HUES64 (cell line): ENCODE measurements at regions not wholly inside any gene's neighbourhood (a gene's known extent, or its start where the extent isn't known, plus 50 kb on each side); places are given as distances from the start of the nearest gene placed in this dataset.

Experiments used
- H3K27ac ChIP-seq: 2 replicates; pipeline ENCODE4 v1.7.0; 2013; ENCODE audit warnings: low read depth, low read length, inconsistent platforms
- H3K27me3 ChIP-seq: 2 replicates; pipeline ENCODE4 v1.6.1; 2013; ENCODE audit warnings: mild to moderate bottlenecking, low read length; ENCODE audit not compliant: insufficient read depth
- H3K36me3 ChIP-seq: 2 replicates; pipeline ENCODE4 v1.6.1; 2013; ENCODE audit warnings: mild to moderate bottlenecking, low read length; ENCODE audit not compliant: insufficient read depth
- H3K4me1 ChIP-seq: 2 replicates; pipeline ENCODE4 v1.6.1; 2013; ENCODE audit warnings: mild to moderate bottlenecking, low read length, moderate library complexity; ENCODE audit not compliant: insufficient read depth
- H3K4me3 ChIP-seq: 2 replicates; pipeline ENCODE4 v1.5.1; 2013; ENCODE audit warnings: mild to moderate bottlenecking, low read length, moderate library complexity
- H3K9ac ChIP-seq: 2 replicates; pipeline ENCODE4 v1.6.1; 2013; ENCODE audit warnings: mild to moderate bottlenecking, low read depth, low read length
- H3K9me3 ChIP-seq: 2 replicates; pipeline ENCODE4 v1.6.1; 2013; ENCODE audit warnings: low read depth, low read length; ENCODE audit not compliant: insufficient read depth
- WGBS: fragments of 150-250, 120-280 bp; methylation state at CpG from one replicate; pipeline ENCODE4 v1.1.7; 2013; ENCODE audit warnings: missing lambda C conversion rate; 5-methylcytosine and 5-hydroxymethylcytosine counted together

- Histone ChIP-seq H3K9ac (no peak overlapping the region), H3K27me3 (no peaks in the 10 kb centered on the region), H3K36me3 (no peaks in the 10 kb centered on the region), H3K4me3 (no peak overlapping the region), H3K4me1 (no peaks in the 10 kb centered on the region), H3K9me3 (no peaks in the 10 kb centered on the region), H3K27ac (no peak overlapping the region)
- WGBS = 92% methylated on average over 6 of the region's 6 CpGs
These were observed 77.7 kb upstream of the LRRC55 start for GRCh38 chr11:57103899-57104605.

GRCh38 chr11:57109331-57109730 lies 72.4 kb upstream of the LRRC55 start:
- Histone ChIP-seq H3K27me3 (no peaks in the 10 kb centered on the region), H3K4me1 (no peaks in the 10 kb centered on the region), H3K36me3 (no peaks in the 10 kb centered on the region), H3K27ac (no peak overlapping the region), H3K9me3 (no peaks in the 10 kb centered on the region), H3K4me3 (no peak overlapping the region), H3K9ac (no peak overlapping the region)
- 98% methylated on average over 2 of the region's 3 CpGs for WGBS

- H3K4me3 ChIP-seq = no peak overlapping the region
- H3K27ac ChIP-seq = no peak overlapping the region
- H3K27me3 ChIP-seq = no peaks in the 10 kb centered on the region
- H3K9ac ChIP-seq = no peak overlapping the region
- H3K9me3 ChIP-seq = no peaks in the 10 kb centered on the region
- no peaks in the 10 kb centered on the region for H3K36me3 ChIP-seq
- H3K4me1 ChIP-seq = no peaks in the 10 kb centered on the region
- WGBS = 100% methylated on average over 1 of the region's 2 CpGs
These were observed 70.1 kb upstream of the LRRC55 start for GRCh38 chr11:57111619-57112018.

- no peak overlapping the region for H3K27ac ChIP-seq
- no peaks in the 10 kb centered on the region for H3K9me3 ChIP-seq
- no peaks in the 10 kb centered on the region for H3K36me3 ChIP-seq
- 69% methylated on average over 5 of the region's 5 CpGs for WGBS
- H3K4me1 ChIP-seq = peaks cover 7% of the 10 kb centered on the region
- no peak overlapping the region for H3K4me3 ChIP-seq
- H3K9ac ChIP-seq = no peak overlapping the region
- no peaks in the 10 kb centered on the region for H3K27me3 ChIP-seq
These were observed 65.1 kb upstream of the LRRC55 start for GRCh38 chr11:57116654-57117053.

GRCh38 chr11:57120192-57120965 lies 61.4 kb upstream of the LRRC55 start:
- H3K9ac ChIP-seq = no peak overlapping the region
- no peak overlapping the region for H3K27ac ChIP-seq
- no peaks in the 10 kb centered on the region for H3K36me3 ChIP-seq
- H3K4me3 ChIP-seq = no peak overlapping the region
- peaks cover 43% of the 10 kb centered on the region for H3K4me1 ChIP-seq
- H3K27me3 ChIP-seq = no peaks in the 10 kb centered on the region
- H3K9me3 ChIP-seq = no peaks in the 10 kb centered on the region
- 78% methylated on average over 1 of the region's 3 CpGs for WGBS

- Histone ChIP-seq H3K27me3 (no peaks in the 10 kb centered on the region), H3K9ac (no peak overlapping the region), H3K4me3 (no peak overlapping the region), H3K27ac (no peak overlapping the region), H3K4me1 (peaks cover 46% of the 10 kb centered on the region), H3K36me3 (no peaks in the 10 kb centered on the region), H3K9me3 (no peaks in the 10 kb centered on the region)
- WGBS = 75% methylated on average over 1 of the region's 1 CpG
These were observed 59.8 kb upstream of the LRRC55 start for GRCh38 chr11:57121996-57122395.

GRCh38 chr11:57123590-57123989 lies 58.2 kb upstream of the LRRC55 start:
- H3K27me3 ChIP-seq = no peaks in the 10 kb centered on the region
- WGBS = 70% methylated on average over 9 of the region's 9 CpGs

GRCh38 chr11:57124505-57124904 lies 57.2 kb upstream of the LRRC55 start:
- 47% methylated on average over 7 of the region's 7 CpGs for WGBS

More at GRCh38 chr11:57123590-57123989, 58.2 kb upstream of the LRRC55 start:
- H3K4me1 ChIP-seq = peaks cover 46% of the 10 kb centered on the region
- H3K36me3 ChIP-seq = no peaks in the 10 kb centered on the region
- H3K27ac ChIP-seq = no peak overlapping the region
- no peaks in the 10 kb centered on the region for H3K9me3 ChIP-seq
- no peak overlapping the region for H3K4me3 ChIP-seq
- no peak overlapping the region for H3K9ac ChIP-seq

GRCh38 chr11:57124917-57125316 lies 56.8 kb upstream of the LRRC55 start:
- H3K27me3 ChIP-seq = no peaks in the 10 kb centered on the region
- no peaks in the 10 kb centered on the region for H3K36me3 ChIP-seq
- H3K4me3 ChIP-seq = no peak overlapping the region
- WGBS = 65% methylated on average over 4 of the region's 4 CpGs
- H3K27ac ChIP-seq = peak overlapping the region; percentile 33; the same call in 1 of the 2 replicates
- no peaks in the 10 kb centered on the region for H3K9me3 ChIP-seq
- no peak overlapping the region for H3K9ac ChIP-seq
- peaks cover 42% of the 10 kb centered on the region for H3K4me1 ChIP-seq

More at GRCh38 chr11:57124505-57124904, 57.2 kb upstream of the LRRC55 start:
- H3K27me3 ChIP-seq = no peaks in the 10 kb centered on the region
- H3K36me3 ChIP-seq = no peaks in the 10 kb centered on the region
- H3K9me3 ChIP-seq = no peaks in the 10 kb centered on the region
- no peak overlapping the region for H3K4me3 ChIP-seq
- H3K27ac ChIP-seq = peak overlapping the region; percentile 33; the same call in 1 of the 2 replicates
- H3K4me1 ChIP-seq = peaks cover 42% of the 10 kb centered on the region
- H3K9ac ChIP-seq = no peak overlapping the region

GRCh38 chr11:57126766-57127400 lies 54.9 kb upstream of the LRRC55 start:
- 94% methylated on average over 2 of the region's 3 CpGs for WGBS
- Histone ChIP-seq H3K27me3 (no peaks in the 10 kb centered on the region), H3K27ac (no peak overlapping the region), H3K4me3 (no peak overlapping the region), H3K4me1 (peaks cover 36% of the 10 kb centered on the region), H3K9me3 (no peaks in the 10 kb centered on the region), H3K36me3 (no peaks in the 10 kb centered on the region), H3K9ac (no peak overlapping the region)
